PC-3 (cell line): ENCODE measurements at regions not wholly inside any gene's neighbourhood (a gene's known extent, or its start where the extent isn't known, plus 50 kb on each side); places are given as distances from the start of the nearest gene placed in this dataset.

ENCODE experiments used
- EZH2 ChIP-seq: fragments of 300-600 bp; sonication (generic); IDR thresholded peaks from one replicate; pipeline ENCODE4 v1.6.1; 2017; ENCODE audit warnings: antibody characterized with exemption, mild to moderate bottlenecking, low read length; ENCODE audit not compliant: unreplicated experiment
- EZH2phosphoT487 ChIP-seq: fragments of 300-600 bp; sonication (generic); IDR thresholded peaks from 2 replicates; pipeline ENCODE4 v1.6.1; 2018; ENCODE audit warnings: mild to moderate bottlenecking, antibody characterized with exemption, low read length, borderline replicate concordance
- TF ChIP-seq, protein P1 (sequence below): fragments of 300-600 bp; sonication (generic); conservative IDR thresholded peaks from 2 replicates; pipeline ENCODE4 v1.5.1; 2017; ENCODE audit warnings: antibody characterized with exemption, low read depth, mild to moderate bottlenecking, low read length

DNA sequence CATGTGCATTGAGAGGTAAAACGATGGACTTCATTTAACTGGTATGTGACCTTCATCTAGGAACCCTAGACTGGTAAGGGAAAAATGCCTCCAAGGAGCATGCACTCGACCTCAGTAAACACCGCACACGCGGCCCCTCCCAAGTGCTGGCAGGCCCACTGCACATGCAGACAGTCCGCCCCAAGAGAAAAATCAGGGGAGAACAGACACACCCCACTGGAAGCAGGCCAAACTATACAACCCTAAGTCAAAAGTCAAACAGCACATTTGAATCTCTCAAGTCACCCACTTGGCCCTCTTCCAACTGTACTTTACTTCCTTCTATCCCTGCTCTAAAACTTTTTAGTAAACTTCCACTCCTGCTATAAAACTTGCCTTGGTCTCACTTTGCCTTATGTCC is 250.1 kb upstream of the HES1 start:
- TF ChIP-seq EZH2: no peak
- TF ChIP-seq, protein P1, sequence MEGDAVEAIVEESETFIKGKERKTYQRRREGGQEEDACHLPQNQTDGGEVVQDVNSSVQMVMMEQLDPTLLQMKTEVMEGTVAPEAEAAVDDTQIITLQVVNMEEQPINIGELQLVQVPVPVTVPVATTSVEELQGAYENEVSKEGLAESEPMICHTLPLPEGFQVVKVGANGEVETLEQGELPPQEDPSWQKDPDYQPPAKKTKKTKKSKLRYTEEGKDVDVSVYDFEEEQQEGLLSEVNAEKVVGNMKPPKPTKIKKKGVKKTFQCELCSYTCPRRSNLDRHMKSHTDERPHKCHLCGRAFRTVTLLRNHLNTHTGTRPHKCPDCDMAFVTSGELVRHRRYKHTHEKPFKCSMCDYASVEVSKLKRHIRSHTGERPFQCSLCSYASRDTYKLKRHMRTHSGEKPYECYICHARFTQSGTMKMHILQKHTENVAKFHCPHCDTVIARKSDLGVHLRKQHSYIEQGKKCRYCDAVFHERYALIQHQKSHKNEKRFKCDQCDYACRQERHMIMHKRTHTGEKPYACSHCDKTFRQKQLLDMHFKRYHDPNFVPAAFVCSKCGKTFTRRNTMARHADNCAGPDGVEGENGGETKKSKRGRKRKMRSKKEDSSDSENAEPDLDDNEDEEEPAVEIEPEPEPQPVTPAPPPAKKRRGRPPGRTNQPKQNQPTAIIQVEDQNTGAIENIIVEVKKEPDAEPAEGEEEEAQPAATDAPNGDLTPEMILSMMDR: no peak
- TF ChIP-seq EZH2phosphoT487: no peak
